HL-60 (cell line): ENCODE measurements at regions not wholly inside any gene's neighbourhood (a gene's known extent, or its start where the extent isn't known, plus 50 kb on each side); places are given as distances from the start of the nearest gene placed in this dataset.

ENCODE experiments used
- DNase-seq, 2 experiments: peaks; one replicate each; pipeline ENCODE4 v3.0.0-alpha.2; 2010 to 2020; ENCODE audit warnings: low read depth in 1 of 2, low spot score in 1 of 2
- H3K27ac ChIP-seq: fragments of 250-450 bp; sonication (Bioruptor Pico); replicated peaks from 2 replicates; pipeline ENCODE4 v1.5.1; 2020; ENCODE audit warnings: mild to moderate bottlenecking, moderate library complexity
- H3K27me3 ChIP-seq: fragments of 250-450 bp; sonication (Bioruptor Pico); 2 replicates; pipeline ENCODE4 v1.5.1; 2021; ENCODE audit warnings: mild to moderate bottlenecking, moderate library complexity; ENCODE audit not compliant: insufficient read depth, poor library complexity, severe bottlenecking
- H3K4me3 ChIP-seq: replicated peaks from 2 replicates; pipeline ENCODE4 v1.5.1; 2011; ENCODE audit warnings: mild to moderate bottlenecking, control low read depth, low read length; ENCODE audit not compliant: insufficient read depth
- GABPA ChIP-seq: IDR thresholded peaks from 2 replicates; pipeline ENCODE4 v1.6.1; 2012; ENCODE audit warnings: low read depth
- POLR2AphosphoS5 ChIP-seq: IDR thresholded peaks from 2 replicates; pipeline ENCODE4 v1.6.1; 2012; ENCODE audit warnings: low read depth
- REST ChIP-seq: IDR thresholded peaks from 2 replicates; pipeline ENCODE4 v1.6.1; 2012; ENCODE audit warnings: low read depth; ENCODE audit not compliant: insufficient replicate concordance
- SPI1 ChIP-seq: IDR thresholded peaks from 2 replicates; pipeline ENCODE4 v1.6.1; 2012; ENCODE audit warnings: low read depth, mild to moderate bottlenecking, borderline replicate concordance
- TF ChIP-seq, protein P1 (sequence below): IDR thresholded peaks from one replicate; pipeline ENCODE4 v1.5.1; 2011; ENCODE audit warnings: low read length, control low read depth, inconsistent platforms; ENCODE audit not compliant: insufficient read depth

DNA sequence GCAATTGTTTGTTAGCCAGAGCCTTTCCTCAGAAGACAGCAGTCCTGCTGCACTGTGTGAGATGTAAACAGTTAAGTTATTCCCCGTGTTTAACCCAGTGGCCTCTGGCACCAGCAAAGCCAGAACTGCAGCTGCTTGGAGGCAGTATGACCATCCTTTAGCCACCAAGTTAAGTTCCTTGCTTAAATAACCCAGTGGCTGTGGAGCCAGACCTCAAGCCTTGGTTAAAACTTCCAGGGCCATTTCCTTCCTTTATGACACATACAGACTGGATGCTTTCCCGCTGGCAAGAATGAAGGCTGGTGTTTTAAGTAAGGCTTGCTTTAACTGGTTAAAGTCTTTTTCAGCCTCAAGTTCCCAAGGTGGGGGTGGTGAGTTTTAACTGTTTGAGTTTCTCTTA, 379.8 kb downstream of the DCAF12L2 start:
- TF ChIP-seq POLR2AphosphoS5 (no peak), SPI1 (no peak), GABPA (no peak), REST (no peak)
- TF ChIP-seq, protein P1, sequence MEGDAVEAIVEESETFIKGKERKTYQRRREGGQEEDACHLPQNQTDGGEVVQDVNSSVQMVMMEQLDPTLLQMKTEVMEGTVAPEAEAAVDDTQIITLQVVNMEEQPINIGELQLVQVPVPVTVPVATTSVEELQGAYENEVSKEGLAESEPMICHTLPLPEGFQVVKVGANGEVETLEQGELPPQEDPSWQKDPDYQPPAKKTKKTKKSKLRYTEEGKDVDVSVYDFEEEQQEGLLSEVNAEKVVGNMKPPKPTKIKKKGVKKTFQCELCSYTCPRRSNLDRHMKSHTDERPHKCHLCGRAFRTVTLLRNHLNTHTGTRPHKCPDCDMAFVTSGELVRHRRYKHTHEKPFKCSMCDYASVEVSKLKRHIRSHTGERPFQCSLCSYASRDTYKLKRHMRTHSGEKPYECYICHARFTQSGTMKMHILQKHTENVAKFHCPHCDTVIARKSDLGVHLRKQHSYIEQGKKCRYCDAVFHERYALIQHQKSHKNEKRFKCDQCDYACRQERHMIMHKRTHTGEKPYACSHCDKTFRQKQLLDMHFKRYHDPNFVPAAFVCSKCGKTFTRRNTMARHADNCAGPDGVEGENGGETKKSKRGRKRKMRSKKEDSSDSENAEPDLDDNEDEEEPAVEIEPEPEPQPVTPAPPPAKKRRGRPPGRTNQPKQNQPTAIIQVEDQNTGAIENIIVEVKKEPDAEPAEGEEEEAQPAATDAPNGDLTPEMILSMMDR = no peak
- no peak overlapping the region for H3K27ac ChIP-seq
- H3K27me3 ChIP-seq = no peaks in the 10 kb centered on the region
- no peak for DNase-seq
- no peak overlapping the region for H3K4me3 ChIP-seq

DNA sequence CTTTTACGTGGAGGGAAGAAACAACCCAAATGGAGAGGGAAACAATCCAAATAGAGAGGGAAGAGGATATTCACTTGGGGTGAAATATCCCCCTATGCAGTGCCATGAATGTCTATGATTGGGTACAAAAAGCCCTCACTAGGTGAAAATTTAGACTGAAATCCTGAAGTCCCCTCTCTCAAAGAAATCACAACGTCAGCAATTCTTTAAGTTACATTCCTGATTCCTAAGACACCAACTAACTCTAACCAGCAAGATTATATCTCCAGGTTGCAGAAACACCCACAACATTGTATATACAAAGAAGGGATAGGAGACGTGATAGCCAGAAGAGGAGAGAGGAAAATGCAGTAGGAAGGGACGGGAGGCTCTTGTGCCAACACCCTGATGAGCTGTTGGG, 374.3 kb downstream of the DCAF12L2 start:
- no peak overlapping the region for H3K27ac ChIP-seq
- TF ChIP-seq, protein P1 = no peak
- no peak for TF ChIP-seq POLR2AphosphoS5
- TF ChIP-seq REST = no peak
- TF ChIP-seq SPI1 = no peak
- TF ChIP-seq GABPA = no peak
- H3K27me3 ChIP-seq = no peaks in the 10 kb centered on the region
- no peak for DNase-seq
- no peak overlapping the region for H3K4me3 ChIP-seq

DNA sequence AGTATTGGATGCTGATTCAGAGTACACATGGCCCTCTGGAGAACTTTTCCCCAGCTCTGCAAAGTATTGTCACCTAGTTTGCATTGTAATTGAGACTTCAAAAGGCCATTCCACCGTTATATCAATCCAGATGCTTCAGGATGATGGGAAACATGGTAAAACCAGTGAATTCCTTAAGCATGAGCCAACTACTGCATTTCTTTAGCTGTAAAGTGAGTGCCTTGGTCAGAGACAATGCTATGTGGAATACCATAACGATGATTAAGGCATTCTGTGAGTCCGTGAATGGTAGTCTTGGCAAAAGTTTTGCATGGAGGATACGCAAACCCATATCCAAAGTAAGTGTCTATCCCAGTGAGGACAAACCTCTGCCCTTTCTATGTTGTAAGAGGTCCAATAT, 355.2 kb downstream of the DCAF12L2 start:
- no peak overlapping the region for H3K4me3 ChIP-seq
- H3K27ac ChIP-seq = no peak overlapping the region
- DNase-seq = no peak
- H3K27me3 ChIP-seq = no peaks in the 10 kb centered on the region
- TF ChIP-seq, protein P1 = no peak
- no peak for TF ChIP-seq REST
- no peak for TF ChIP-seq SPI1
- TF ChIP-seq GABPA = no peak
- no peak for TF ChIP-seq POLR2AphosphoS5
